ENCODE measurements at regions not wholly inside any gene's neighbourhood (a gene's known extent, or its start where the extent isn't known, plus 50 kb on each side); places are given as distances from the start of the nearest gene placed in this dataset.

DNA sequence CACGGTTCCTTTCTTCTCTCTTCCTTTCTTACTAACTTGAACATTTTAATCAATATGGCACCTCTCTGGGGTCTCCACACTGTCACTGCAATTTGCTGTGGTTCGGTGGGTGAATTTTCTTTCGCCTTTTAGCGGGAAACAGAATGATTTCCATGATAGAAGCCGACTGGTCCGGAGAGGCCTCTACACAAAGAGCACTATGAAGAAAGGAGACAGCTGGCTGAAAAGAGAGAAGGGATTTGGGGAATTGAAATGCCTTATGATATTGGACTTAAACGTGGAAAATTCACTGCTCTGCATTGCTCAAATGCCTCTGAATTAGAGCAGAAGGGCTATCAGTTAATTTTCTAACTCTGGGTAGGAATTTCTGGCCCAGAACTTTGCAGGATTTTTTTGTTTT is 55.9 kb downstream of the KCNA5 start:
- 86% methylated on average over 7 of the region's 7 CpGs for WGBS (ENCODE audit: low lambda C conversion rate, missing lambda C conversion rate)
- H3K4me2 ChIP-seq, result no peak overlapping the region
- TF ChIP-seq CTCF (IDR thresholded peaks at IDR 0.05; ENCODE audit: poor library complexity) (no peak), EZH2phosphoT487 (IDR thresholded peaks at IDR 0.05; ENCODE audit: low read depth, severe bottlenecking, unreplicated experiment) (no peak), EZH2 (IDR thresholded peaks at IDR 0.05; ENCODE audit: borderline replicate concordance) (no peak)
- H3K27ac ChIP-seq, result no peak overlapping the region
- peaks cover 13% of the 10 kb centered on the region for H3K27me3 ChIP-seq
- H3K36me3 ChIP-seq (replicated peaks; ENCODE audit: insufficient read depth, low read depth), result no peaks in the 10 kb centered on the region
- H3K79me2 ChIP-seq, result no peaks in the 10 kb centered on the region
- H4K20me1 ChIP-seq (ENCODE audit: insufficient read depth, poor library complexity, severe bottlenecking), result no peaks in the 10 kb centered on the region
- H3K4me1 ChIP-seq (ENCODE audit: insufficient read depth), result peaks cover 7% of the 10 kb centered on the region
- no peaks in the 10 kb centered on the region for H3K9me2 ChIP-seq (replicated peaks; ENCODE audit: insufficient read depth)
- no peak overlapping the region for H3K4me3 ChIP-seq
- H2AFZ ChIP-seq, result no peak overlapping the region
- no peaks in the 10 kb centered on the region for H3K9me3 ChIP-seq (ENCODE audit: low read depth)
- DNase-seq (ENCODE audit: low spot score), result no peak

- H3K27me3 ChIP-seq, result peaks cover 4% of the 10 kb centered on the region
- peaks cover 8% of the 10 kb centered on the region for H3K4me1 ChIP-seq (ENCODE audit: insufficient read depth)
- no peak overlapping the region for H3K27ac ChIP-seq
- no peak overlapping the region for H3K4me3 ChIP-seq
- H4K20me1 ChIP-seq (ENCODE audit: insufficient read depth, poor library complexity, severe bottlenecking), result no peaks in the 10 kb centered on the region
- no peaks in the 10 kb centered on the region for H3K79me2 ChIP-seq
- WGBS (ENCODE audit: low lambda C conversion rate, missing lambda C conversion rate), result 78% methylated on average over 3 of the region's 3 CpGs
- DNase-seq (ENCODE audit: low spot score), result no peak
- no peaks in the 10 kb centered on the region for H3K9me2 ChIP-seq (replicated peaks; ENCODE audit: insufficient read depth)
- TF ChIP-seq EZH2phosphoT487 (IDR thresholded peaks at IDR 0.05; ENCODE audit: low read depth, severe bottlenecking, unreplicated experiment) (no peak), CTCF (IDR thresholded peaks at IDR 0.05; ENCODE audit: poor library complexity) (no peak), EZH2 (IDR thresholded peaks at IDR 0.05; ENCODE audit: borderline replicate concordance) (no peak)
- H2AFZ ChIP-seq, result no peak overlapping the region
- no peaks in the 10 kb centered on the region for H3K36me3 ChIP-seq (replicated peaks; ENCODE audit: insufficient read depth, low read depth)
- no peak overlapping the region for H3K4me2 ChIP-seq
- no peaks in the 10 kb centered on the region for H3K9me3 ChIP-seq (ENCODE audit: low read depth)
Observed at GRCh38 chr12:5101686-5102085, 58.0 kb downstream of the KCNA5 start.

GRCh38 chr12:5102261-5102789 is 58.6 kb downstream of the KCNA5 start:
- peaks cover 8% of the 10 kb centered on the region for H3K4me1 ChIP-seq (ENCODE audit: insufficient read depth)
- no peak overlapping the region for H2AFZ ChIP-seq
- no peak for TF ChIP-seq CTCF (IDR thresholded peaks at IDR 0.05; ENCODE audit: poor library complexity)
- no peak for TF ChIP-seq EZH2phosphoT487 (IDR thresholded peaks at IDR 0.05; ENCODE audit: low read depth, severe bottlenecking, unreplicated experiment)
- no peak for TF ChIP-seq EZH2 (IDR thresholded peaks at IDR 0.05; ENCODE audit: borderline replicate concordance)
- no peak for DNase-seq (ENCODE audit: low spot score)
- H3K27me3 ChIP-seq, result peaks cover 4% of the 10 kb centered on the region
- H3K79me2 ChIP-seq, result no peaks in the 10 kb centered on the region
- H3K9me3 ChIP-seq (ENCODE audit: low read depth), result no peaks in the 10 kb centered on the region
- H3K27ac ChIP-seq, result no peak overlapping the region
- H3K9me2 ChIP-seq (replicated peaks; ENCODE audit: insufficient read depth), result no peaks in the 10 kb centered on the region
- H4K20me1 ChIP-seq (ENCODE audit: insufficient read depth, poor library complexity, severe bottlenecking), result no peaks in the 10 kb centered on the region
- H3K36me3 ChIP-seq (replicated peaks; ENCODE audit: insufficient read depth, low read depth), result no peaks in the 10 kb centered on the region
- H3K4me3 ChIP-seq, result no peak overlapping the region
- 67% methylated on average over 5 of the region's 5 CpGs for WGBS (ENCODE audit: low lambda C conversion rate, missing lambda C conversion rate)
- H3K4me2 ChIP-seq, result no peak overlapping the region

GRCh38 chr12:5102806-5103205 is 59.1 kb downstream of the KCNA5 start:
- 92% methylated on average over 1 of the region's 1 CpG for WGBS (ENCODE audit: low lambda C conversion rate, missing lambda C conversion rate)
- H3K36me3 ChIP-seq (replicated peaks; ENCODE audit: insufficient read depth, low read depth), result no peaks in the 10 kb centered on the region
- no peak overlapping the region for H2AFZ ChIP-seq
- H3K4me3 ChIP-seq, result no peak overlapping the region
- H3K27me3 ChIP-seq, result peaks cover 4% of the 10 kb centered on the region
- H4K20me1 ChIP-seq (ENCODE audit: insufficient read depth, poor library complexity, severe bottlenecking), result no peaks in the 10 kb centered on the region
- no peaks in the 10 kb centered on the region for H3K79me2 ChIP-seq
- no peak overlapping the region for H3K27ac ChIP-seq
- DNase-seq (ENCODE audit: low spot score), result no peak
- H3K9me2 ChIP-seq (replicated peaks; ENCODE audit: insufficient read depth), result no peaks in the 10 kb centered on the region
- no peak overlapping the region for H3K4me2 ChIP-seq
- H3K9me3 ChIP-seq (ENCODE audit: low read depth), result no peaks in the 10 kb centered on the region
- TF ChIP-seq EZH2 (IDR thresholded peaks at IDR 0.05; ENCODE audit: borderline replicate concordance) (no peak), CTCF (IDR thresholded peaks at IDR 0.05; ENCODE audit: poor library complexity) (no peak), EZH2phosphoT487 (IDR thresholded peaks at IDR 0.05; ENCODE audit: low read depth, severe bottlenecking, unreplicated experiment) (no peak)
- peaks cover 8% of the 10 kb centered on the region for H3K4me1 ChIP-seq (ENCODE audit: insufficient read depth)
